ENCODE measurements at regions not wholly inside any gene's neighbourhood (a gene's known extent, or its start where the extent isn't known, plus 50 kb on each side); places are given as distances from the start of the nearest gene placed in this dataset.

GRCh38 chr21:41600556-41600955, 92.6 kb upstream of the TMPRSS2 start:
- TF ChIP-seq CTCF (IDR thresholded peaks at IDR 0.05) (no peak), POLR2A (IDR thresholded peaks at IDR 0.05) (no peak)
